ENCODE measurements at regions not wholly inside any gene's neighbourhood (a gene's known extent, or its start where the extent isn't known, plus 50 kb on each side); places are given as distances from the start of the nearest gene placed in this dataset.

DNA sequence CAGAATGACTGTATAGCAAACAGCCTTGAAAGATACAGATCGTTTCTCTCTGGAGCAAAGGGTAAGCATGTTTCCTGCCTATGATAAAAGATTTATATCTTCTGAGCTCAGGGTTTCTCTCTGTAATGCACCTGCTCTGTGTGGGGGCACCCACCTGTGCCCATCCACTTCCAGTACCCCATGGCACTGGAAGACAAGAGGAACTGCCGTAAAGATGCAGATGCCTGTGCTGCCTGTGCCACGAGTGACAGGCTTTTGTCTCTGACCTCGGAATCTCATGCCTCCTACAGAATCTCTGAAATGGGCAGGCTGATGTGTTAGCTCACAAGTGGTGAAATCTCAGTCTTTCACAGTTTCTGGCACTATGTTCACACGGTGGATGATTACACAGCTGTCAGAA, 50.3 kb upstream of the ATP11A start:
- ATAC-seq (no peak), DNase-seq (ENCODE audit: low read depth, low spot score) (no peak)
- no peaks in the 10 kb centered on the region for H3K36me3 ChIP-seq (ENCODE audit: control insufficient read depth, insufficient read depth, low read length)
- no TSS peak for BruUV-seq (replicated peaks)
- H3K9me3 ChIP-seq (ENCODE audit: control insufficient read depth, insufficient read depth, low read depth, low read length), result no peaks in the 10 kb centered on the region
- in situ Hi-C loops (cut with HindIII; ENCODE audit: low pct_unique_long_range_greater_than_20kb, low sequenced_read_pairs) (no loop called here), intact Hi-C loops (cut with micrococcal nuclease; ENCODE audit: unreplicated experiment) (no loop called here)
- ChIA-PET CTCF (no interaction called here), POLR2A (no interaction called here)
- no peak overlapping the region for H3K27ac ChIP-seq (ENCODE audit: low read length)
- H3K4me3 ChIP-seq (ENCODE audit: low read depth in 2 of 2, low read length in 2 of 2), result no peak overlapping the region
- no peaks in the 10 kb centered on the region; the same call in 1 of the 2 replicates for H3K27me3 ChIP-seq (ENCODE audit: control insufficient read depth, insufficient read depth, low read length)
- TF ChIP-seq TCF7L2 (IDR thresholded peaks at IDR 0.05; ENCODE audit: low read depth, low read length) (no peak), SIN3A (IDR thresholded peaks at IDR 0.05; ENCODE audit: borderline replicate concordance, insufficient read depth, low read depth, low read length) (no peak), POLR2AphosphoS5 (IDR thresholded peaks at IDR 0.05; ENCODE audit: low read depth, low read length) (no peak), REST (IDR thresholded peaks at IDR 0.05; ENCODE audit: insufficient read depth in 1 of 2, low read depth in 2 of 2, low read length in 1 of 2) (no peak)
- TF ChIP-seq, protein P1, sequence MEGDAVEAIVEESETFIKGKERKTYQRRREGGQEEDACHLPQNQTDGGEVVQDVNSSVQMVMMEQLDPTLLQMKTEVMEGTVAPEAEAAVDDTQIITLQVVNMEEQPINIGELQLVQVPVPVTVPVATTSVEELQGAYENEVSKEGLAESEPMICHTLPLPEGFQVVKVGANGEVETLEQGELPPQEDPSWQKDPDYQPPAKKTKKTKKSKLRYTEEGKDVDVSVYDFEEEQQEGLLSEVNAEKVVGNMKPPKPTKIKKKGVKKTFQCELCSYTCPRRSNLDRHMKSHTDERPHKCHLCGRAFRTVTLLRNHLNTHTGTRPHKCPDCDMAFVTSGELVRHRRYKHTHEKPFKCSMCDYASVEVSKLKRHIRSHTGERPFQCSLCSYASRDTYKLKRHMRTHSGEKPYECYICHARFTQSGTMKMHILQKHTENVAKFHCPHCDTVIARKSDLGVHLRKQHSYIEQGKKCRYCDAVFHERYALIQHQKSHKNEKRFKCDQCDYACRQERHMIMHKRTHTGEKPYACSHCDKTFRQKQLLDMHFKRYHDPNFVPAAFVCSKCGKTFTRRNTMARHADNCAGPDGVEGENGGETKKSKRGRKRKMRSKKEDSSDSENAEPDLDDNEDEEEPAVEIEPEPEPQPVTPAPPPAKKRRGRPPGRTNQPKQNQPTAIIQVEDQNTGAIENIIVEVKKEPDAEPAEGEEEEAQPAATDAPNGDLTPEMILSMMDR (IDR thresholded peaks at IDR 0.05), result no peak
- H3K4me1 ChIP-seq (ENCODE audit: control insufficient read depth, insufficient read depth, low read length), result no peaks in the 10 kb centered on the region; the same call in 1 of the 2 replicates

DNA sequence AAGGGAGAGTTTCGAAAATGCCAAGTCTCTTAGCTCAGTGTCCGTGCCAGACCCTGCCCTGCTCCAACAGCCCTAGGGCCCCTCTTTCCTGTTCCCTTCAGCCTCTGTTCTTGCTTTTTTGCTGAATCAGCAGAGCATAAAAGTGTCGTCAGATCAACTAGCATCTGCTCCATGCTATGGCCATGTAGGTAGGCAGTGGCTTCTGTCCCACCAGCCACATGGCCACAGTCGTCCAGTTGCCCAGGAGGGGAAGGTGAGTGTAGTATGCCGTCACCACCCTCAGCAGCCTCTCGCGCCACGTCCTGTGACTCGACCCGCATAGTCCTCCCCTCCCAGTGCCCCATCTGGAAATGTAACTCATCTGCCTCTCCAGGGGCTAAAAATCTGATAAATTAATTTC, 50.9 kb upstream of the ATP11A start:
- Histone ChIP-seq H3K4me1 (ENCODE audit: control insufficient read depth, insufficient read depth, low read length) (no peaks in the 10 kb centered on the region; the same call in 1 of the 2 replicates), H3K27ac (ENCODE audit: low read length) (no peak overlapping the region), H3K27me3 (ENCODE audit: control insufficient read depth, insufficient read depth, low read length) (no peaks in the 10 kb centered on the region; the same call in 1 of the 2 replicates), H3K4me3 (ENCODE audit: low read depth in 2 of 2, low read length in 2 of 2) (no peak overlapping the region), H3K36me3 (ENCODE audit: control insufficient read depth, insufficient read depth, low read length) (no peaks in the 10 kb centered on the region), H3K9me3 (ENCODE audit: control insufficient read depth, insufficient read depth, low read depth, low read length) (no peaks in the 10 kb centered on the region)
- intact Hi-C loops (cut with micrococcal nuclease; ENCODE audit: unreplicated experiment) (no loop called here), in situ Hi-C loops (cut with HindIII; ENCODE audit: low pct_unique_long_range_greater_than_20kb, low sequenced_read_pairs) (no loop called here)
- no peak for TF ChIP-seq TCF7L2 (IDR thresholded peaks at IDR 0.05; ENCODE audit: low read depth, low read length)
- TF ChIP-seq, protein P1 (IDR thresholded peaks at IDR 0.05), result no peak
- TF ChIP-seq REST (IDR thresholded peaks at IDR 0.05; ENCODE audit: insufficient read depth in 1 of 2, low read depth in 2 of 2, low read length in 1 of 2), result no peak
- TF ChIP-seq POLR2AphosphoS5 (IDR thresholded peaks at IDR 0.05; ENCODE audit: low read depth, low read length), result no peak
- BruUV-seq (replicated peaks), result no TSS peak
- ChIA-PET CTCF (no interaction called here), POLR2A (no interaction called here)
- ATAC-seq, result no peak
- DNase-seq (ENCODE audit: low read depth, low spot score), result no peak
